Mononuclear cell (primary cell): ENCODE measurements at regions not wholly inside any gene's neighbourhood (a gene's known extent, or its start where the extent isn't known, plus 50 kb on each side); places are given as distances from the start of the nearest gene placed in this dataset.

Experiments used
- H3K27me3 ChIP-seq: 2 replicates; pipeline ENCODE4 v1.6.0; 2011; ENCODE audit warnings: low read length, control low read depth; ENCODE audit not compliant: insufficient read depth
- H3K4me1 ChIP-seq: 2 replicates; pipeline ENCODE4 v1.5.1; 2011; ENCODE audit warnings: mild to moderate bottlenecking, low read length, control low read depth; ENCODE audit not compliant: insufficient read depth
- H3K4me3 ChIP-seq: 2 replicates; pipeline ENCODE4 v1.5.1; 2011; ENCODE audit warnings: mild to moderate bottlenecking, low read length, moderate library complexity
- H3K9me3 ChIP-seq: 2 replicates; pipeline ENCODE4 v1.5.1; 2011; ENCODE audit warnings: low read depth, mild to moderate bottlenecking, control low read depth, low read length

DNA sequence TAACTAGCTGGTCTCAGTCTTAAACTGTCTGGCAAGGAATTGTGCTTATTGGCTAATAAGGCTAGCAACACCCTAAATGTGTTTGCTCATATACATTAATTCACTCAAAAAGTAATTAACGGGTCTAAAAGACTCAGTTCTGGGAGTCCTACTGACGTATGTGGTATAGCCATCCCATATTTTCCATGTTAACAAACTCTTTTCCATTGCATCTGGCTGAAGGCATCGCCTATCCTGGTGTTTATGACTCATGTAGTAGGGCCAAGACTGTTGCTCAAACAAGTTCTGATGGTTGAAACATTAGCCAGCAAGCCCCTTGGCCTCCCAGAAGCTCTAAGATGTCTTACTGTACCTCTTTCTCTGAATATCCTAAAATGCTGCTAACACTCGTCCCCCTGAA, 98.5 kb downstream of the PHLDA1 start:
- Histone ChIP-seq H3K4me3 (no peak overlapping the region), H3K9me3 (no peaks in the 10 kb centered on the region), H3K4me1 (peaks cover 12% of the 10 kb centered on the region), H3K27me3 (peaks cover 7% of the 10 kb centered on the region)

DNA sequence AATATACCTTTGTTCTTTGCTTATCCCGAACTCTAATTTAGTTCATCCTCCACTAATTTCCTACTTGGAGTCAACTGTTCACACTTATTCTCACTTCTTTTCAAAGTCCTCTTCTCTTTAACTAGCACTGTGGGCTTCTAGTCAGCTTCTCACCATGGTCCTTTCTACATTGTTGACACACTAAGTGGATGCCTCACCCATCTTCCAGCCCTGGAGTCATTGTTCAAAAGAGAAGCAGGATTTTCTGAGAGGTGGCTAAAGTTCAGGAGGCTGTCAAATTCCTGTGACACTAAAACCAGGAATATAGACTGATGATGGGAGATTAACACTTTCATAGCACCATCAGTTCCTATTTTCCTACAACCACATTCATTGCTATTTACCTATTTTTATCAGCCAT, 99.3 kb downstream of the PHLDA1 start:
- H3K4me3 ChIP-seq: no peak overlapping the region
- peaks cover 12% of the 10 kb centered on the region for H3K4me1 ChIP-seq
- no peaks in the 10 kb centered on the region for H3K9me3 ChIP-seq
- peaks cover 7% of the 10 kb centered on the region for H3K27me3 ChIP-seq

DNA sequence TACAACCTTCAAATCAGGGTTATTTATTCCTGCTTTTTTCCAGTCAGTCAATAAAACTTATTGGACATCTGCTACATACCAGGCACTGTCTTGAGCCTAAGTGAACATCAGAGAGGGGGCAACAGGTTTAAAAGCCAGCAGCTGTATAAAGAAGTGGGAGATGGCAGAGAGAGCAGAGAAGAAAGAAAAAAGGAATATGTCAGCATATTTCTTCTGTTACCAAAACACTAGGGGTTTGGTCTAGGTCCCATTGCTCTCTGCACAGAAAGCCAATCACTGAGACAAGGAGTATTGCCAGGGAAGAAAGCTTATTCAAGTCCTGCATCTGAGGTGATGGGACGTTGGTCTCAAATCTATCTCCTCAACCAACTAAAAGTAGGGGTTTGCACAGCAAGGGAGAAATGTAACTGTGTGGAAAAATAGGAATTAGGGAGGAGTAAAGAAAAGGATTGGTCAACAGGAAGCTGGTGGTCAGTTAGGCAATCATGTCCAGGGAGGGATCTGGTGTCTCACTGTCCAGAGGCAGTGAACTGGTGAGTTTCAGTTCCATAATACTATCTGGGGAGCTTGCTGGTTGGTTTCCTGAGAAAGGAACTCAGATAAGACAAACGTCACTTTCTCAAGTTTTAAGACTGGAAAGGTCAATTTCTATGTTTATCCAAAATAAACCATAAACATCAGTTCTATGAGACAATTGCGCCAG, 107.5 kb downstream of the PHLDA1 start:
- no peaks in the 10 kb centered on the region for H3K4me1 ChIP-seq
- H3K4me3 ChIP-seq: no peak overlapping the region
- H3K27me3 ChIP-seq: peaks cover 3% of the 10 kb centered on the region
- H3K9me3 ChIP-seq: peaks cover 23% of the 10 kb centered on the region

DNA sequence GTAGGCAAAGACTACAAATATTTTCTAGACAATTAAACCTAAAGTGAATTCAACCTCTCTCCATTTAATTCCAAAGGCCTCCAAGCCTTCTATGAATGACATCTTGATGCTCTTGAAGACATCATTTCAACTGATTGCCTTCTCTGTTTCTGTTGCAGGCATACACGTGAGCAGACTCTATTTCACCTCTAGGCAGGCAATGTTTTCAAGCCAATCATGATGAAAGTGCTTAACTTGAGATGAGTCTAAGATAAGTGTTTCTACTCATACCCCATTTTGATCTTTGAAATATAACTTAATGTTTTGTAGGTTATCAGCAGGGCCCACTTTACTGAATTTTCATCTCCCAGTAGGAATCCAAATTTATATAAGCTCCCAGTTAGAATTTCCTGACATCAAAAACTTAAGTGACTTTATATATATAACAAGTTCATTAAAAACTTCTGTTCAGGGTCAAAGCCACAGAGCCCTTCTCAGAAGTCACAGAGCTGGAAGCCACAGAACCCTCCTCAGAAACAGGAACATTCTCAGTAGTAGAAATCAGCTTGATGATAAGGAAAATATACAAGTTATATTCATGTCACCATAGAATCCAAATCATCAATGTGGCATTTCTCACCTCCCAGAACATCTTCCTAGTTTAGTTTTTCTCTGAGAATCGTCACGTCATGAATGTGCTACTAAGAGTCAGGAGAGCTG, 108.5 kb downstream of the PHLDA1 start:
- H3K27me3 ChIP-seq: peaks cover under 1% of the 10 kb centered on the region
- H3K4me3 ChIP-seq: no peak overlapping the region
- no peaks in the 10 kb centered on the region for H3K4me1 ChIP-seq
- peaks cover 23% of the 10 kb centered on the region for H3K9me3 ChIP-seq

DNA sequence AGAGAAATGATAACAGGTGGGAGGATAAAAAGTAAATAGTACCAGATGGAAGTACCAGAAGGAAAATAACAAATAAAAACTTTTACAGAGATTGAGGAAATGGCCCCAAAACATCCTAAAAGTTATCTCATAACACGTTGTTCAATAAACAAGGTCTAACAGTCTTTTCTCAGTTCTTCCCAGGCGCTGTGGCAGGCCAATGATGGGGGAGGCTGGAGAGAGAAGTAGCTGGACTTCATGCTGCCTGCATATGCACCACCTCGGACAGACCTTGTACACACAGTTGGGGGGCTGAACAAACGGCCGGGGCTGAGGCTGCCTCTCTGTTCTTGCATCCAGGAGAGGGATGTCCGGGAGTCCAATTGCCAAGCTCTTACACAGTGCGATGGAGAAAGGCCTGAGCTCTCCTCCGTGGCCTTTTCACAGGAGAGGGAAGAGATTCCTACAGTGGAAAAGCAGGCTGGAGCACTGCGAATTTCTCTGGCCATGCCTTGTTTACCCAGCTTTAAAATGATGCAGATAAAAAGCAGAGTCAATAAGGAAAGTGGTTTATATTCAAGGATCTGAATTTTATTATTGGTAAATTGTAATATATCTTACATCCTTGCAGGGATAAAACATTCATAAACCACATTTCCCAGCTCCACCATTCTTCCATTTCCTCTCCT, 109.8 kb downstream of the PHLDA1 start:
- Histone ChIP-seq H3K27me3 (no peaks in the 10 kb centered on the region), H3K9me3 (peaks cover 23% of the 10 kb centered on the region), H3K4me1 (no peaks in the 10 kb centered on the region), H3K4me3 (no peak overlapping the region)

DNA sequence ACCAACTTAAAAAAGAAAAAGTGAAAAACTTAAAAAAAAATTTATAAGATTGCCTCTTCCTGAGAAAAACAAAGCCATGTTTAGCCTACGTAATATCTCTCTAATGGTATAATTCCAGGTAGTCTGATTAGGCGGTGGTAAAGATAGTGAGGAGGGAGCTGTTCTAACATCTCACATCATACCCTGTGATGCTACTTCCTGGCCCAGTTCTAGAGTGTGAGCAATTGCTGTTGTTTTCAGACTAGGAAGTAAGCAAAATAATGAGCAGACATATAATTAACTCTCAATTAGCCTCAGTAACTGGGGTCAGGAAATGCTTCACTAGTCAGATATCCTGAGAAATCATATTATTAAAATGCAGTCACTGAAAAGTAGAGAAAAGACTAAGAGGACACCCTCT, 113.9 kb downstream of the PHLDA1 start:
- Histone ChIP-seq H3K4me3 (no peak overlapping the region), H3K9me3 (no peaks in the 10 kb centered on the region), H3K27me3 (no peaks in the 10 kb centered on the region), H3K4me1 (no peaks in the 10 kb centered on the region)

DNA sequence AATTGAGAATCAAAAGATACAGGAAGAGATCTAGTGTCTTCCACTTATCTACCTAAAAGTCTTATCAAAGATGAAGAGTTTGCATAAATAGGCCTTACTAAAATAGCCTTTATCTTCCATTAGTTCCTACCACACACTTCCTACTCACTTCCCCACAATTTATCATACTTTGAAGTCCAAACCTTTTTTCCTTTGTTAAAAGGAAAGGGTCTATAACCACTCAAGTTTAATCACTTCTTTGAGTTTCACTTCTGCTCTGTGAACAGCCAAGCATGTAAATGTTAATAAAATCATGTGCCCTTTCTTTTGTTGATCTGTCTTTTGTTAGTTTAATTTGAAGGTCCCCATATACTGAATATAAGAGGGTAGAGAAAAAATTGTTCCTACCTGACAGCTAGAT, 114.5 kb downstream of the PHLDA1 start:
- Histone ChIP-seq H3K9me3 (no peaks in the 10 kb centered on the region), H3K4me3 (no peak overlapping the region), H3K27me3 (no peaks in the 10 kb centered on the region), H3K4me1 (no peaks in the 10 kb centered on the region)

DNA sequence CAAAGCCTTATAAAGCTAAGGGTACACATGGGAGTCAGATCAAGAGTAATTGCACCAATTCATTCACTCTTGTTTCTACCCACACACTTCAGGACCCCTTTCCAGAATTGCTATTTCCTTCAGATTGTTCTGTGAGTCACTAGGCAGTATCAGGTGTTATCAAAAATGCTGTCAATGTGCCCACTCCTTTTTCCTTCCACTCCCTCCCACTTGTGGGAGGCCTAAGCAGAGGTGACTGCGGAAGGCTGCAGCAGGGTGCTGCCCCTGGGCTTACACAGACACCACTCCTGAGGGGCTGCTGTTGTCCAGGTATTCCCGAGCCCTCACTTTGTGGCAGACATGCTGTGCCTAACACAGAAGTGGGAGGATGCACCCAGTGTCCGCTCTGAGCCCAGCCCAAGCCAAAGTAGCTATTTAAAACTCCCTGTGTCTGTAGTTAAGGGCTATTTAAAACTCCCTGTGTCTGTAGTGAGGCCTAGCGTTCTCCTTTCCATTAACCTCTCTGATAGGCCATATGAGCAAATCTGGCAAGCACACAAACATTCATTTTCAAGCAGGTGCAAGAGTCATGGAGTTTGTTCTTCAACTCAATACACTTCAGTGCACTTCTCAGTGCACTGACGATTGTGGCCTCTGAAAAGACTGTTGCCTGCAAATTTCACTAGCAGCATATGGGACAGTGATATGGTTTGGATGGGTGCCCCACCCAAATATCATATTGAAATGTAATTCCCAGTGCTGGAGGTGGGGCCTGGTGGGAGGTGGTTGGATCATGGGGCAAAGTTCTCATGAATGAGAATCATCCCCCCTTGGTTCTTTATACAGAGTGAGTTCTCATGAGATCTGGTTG, 117.8 kb downstream of the PHLDA1 start:
- Histone ChIP-seq H3K4me3 (no peak overlapping the region), H3K4me1 (no peaks in the 10 kb centered on the region), H3K9me3 (no peaks in the 10 kb centered on the region), H3K27me3 (no peaks in the 10 kb centered on the region)

DNA sequence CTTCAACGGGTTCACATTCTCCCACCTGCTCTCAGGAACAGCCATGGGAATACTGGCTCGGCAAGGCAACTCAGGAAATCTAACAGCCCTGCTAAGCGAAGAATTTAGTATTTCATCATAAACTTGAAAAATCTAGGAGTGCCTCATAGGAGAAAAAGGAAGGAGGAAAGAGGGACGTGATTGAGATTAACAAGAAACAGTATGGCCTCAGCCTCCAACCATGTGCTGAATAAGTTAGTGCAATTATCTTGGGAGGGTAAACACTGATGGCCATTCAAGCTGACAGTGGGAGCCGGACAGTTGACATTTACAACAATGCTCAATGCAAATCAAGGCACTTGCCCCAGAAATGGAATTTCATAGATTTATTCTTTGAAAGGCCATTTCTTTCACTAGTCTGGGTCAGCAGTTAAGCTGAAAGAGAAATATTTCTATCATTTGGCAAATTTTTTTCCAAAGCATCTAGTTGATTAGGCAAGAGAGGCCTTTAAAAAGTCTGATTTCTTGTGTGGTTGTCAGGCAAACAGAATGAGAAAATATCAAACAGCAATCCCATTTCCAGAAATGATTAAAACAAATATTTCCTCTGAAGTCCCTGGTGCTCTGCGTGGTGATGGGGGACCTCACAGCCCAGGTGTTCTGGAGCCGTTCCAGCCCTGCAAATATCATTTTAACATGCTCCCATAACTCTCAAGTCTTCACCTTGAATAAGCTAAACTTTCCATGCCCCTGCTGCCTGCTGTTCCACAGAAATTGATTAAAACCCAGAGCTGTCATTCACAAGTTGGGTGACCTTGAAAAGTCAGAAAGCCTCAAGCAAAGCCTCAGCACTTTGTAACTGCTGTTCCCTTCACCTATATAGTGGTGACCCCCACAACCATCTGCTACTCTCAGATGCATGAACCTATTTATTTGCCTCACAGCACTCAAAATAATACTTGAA, 121.6 kb downstream of the PHLDA1 start:
- no peaks in the 10 kb centered on the region for H3K9me3 ChIP-seq
- peaks cover 2% of the 10 kb centered on the region for H3K27me3 ChIP-seq
- H3K4me1 ChIP-seq: no peaks in the 10 kb centered on the region
- no peak overlapping the region for H3K4me3 ChIP-seq

DNA sequence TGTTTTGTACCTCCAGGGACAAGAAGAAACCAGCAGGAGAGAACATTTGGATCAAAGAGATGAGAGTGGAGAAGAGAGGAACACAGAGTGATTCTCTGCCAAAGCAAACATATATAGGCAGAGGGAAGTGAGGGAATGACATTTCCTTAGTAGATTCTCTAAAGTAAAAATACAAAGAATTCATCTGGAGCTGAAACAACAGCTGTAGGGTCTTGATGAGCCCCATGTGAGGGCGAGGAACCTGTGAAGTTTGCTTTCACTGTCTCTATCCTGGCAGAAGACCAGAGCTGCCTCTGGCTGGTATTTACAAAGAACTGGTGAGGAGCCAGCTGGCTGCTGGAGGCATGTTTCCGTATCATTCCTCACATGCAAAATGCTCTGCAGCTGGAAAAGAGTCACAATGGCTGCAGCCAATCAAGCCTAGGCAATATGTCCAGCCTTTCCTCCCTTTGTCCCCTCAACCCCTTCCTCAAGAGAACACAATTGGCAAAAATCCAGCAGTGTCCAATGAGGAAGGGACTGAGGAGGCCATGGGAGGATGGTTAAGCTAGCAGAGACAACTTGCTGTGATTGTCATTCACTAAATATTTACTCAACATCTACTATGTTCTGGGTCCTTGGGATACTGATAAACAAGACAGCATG, 122.5 kb downstream of the PHLDA1 start:
- peaks cover 2% of the 10 kb centered on the region for H3K27me3 ChIP-seq
- no peaks in the 10 kb centered on the region for H3K4me1 ChIP-seq
- H3K9me3 ChIP-seq: no peaks in the 10 kb centered on the region
- no peak overlapping the region for H3K4me3 ChIP-seq

DNA sequence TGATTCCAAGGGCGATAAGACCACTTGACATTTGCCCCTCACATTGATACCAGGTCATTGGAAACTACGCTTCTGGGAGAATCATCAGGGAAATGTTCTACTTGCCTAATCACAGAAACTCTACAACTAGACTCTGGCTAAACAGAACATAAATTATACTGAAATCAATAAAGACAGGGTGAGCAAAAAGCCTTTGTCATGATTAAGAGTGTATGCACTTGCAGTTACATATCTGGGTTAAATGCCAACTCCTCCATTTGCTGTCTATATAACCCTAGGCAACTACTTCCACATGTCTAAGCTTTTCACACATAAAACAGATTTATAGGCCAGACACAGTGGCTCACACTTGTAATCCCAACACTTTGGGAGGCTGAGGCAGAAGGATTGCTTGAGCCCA, 125.7 kb downstream of the PHLDA1 start:
- H3K27me3 ChIP-seq: peaks cover 2% of the 10 kb centered on the region
- H3K4me1 ChIP-seq: no peaks in the 10 kb centered on the region
- no peak overlapping the region for H3K4me3 ChIP-seq
- H3K9me3 ChIP-seq: no peaks in the 10 kb centered on the region

DNA sequence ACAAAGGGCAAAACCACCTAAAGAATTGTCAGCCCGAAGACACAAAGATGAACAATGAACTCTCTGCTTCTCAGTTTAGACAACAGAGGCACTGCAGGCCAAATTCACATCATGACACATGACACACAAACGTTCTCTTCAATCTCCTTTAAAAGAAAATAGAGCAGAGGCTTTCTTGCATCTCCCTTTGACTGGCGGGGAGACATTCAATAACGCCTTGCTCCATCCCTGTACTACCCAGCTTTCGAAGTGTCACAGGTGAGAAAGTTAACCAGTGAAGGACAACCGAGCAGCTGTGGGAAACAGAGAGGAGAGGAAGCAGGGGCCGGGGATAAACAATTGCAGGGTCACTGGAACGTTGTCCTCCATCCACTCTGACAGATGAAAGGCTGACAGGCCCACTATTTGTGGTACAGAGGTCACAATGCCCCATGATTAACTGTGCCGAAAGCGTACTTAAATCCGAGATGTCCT, 130.8 kb downstream of the PHLDA1 start:
- no peaks in the 10 kb centered on the region for H3K4me1 ChIP-seq
- peaks cover 6% of the 10 kb centered on the region for H3K27me3 ChIP-seq
- no peak overlapping the region for H3K4me3 ChIP-seq
- no peaks in the 10 kb centered on the region for H3K9me3 ChIP-seq

DNA sequence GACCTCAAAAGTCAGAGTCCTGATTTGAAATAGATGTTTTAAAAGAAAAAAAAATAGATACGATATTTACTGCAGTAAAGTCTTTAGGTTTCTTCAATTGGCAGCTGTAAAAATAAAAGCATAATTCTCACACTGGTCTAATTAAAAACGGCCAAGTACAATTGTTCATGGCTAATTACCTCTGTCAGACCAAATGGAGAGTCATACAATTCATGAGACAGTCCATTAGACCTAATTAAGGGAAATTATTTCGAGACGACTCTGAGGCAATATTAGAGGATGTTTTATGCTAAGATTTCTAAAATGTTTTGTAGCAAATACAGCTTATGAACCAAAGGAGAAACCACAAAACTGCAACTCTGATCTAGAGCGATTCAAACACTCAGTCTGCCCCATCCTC, 131.3 kb downstream of the PHLDA1 start:
- Histone ChIP-seq H3K4me1 (no peaks in the 10 kb centered on the region), H3K27me3 (peaks cover 6% of the 10 kb centered on the region), H3K4me3 (no peak overlapping the region), H3K9me3 (no peaks in the 10 kb centered on the region)
